Right lobe of liver (tissue), 6 donors: ENCODE measurements at regions not wholly inside any gene's neighbourhood (a gene's known extent, or its start where the extent isn't known, plus 50 kb on each side); places are given as distances from the start of the nearest gene placed in this dataset.

Experiments
- ATAC-seq, 4 donors: fragments of 200-7000 bp; cut with Tn5 transposase; one replicate each; pipeline ENCODE4 v1.9.1; 2020; ENCODE audit warnings: mild to moderate bottlenecking in 4 of 4, moderate library complexity in 4 of 4
- DNase-seq, 3 donors: peaks; one replicate each; pipeline ENCODE4 v3.0.0-alpha.2; 2020
- H3K27ac ChIP-seq, 3 donors: fragments of 200-600 bp; one replicate each; pipeline ENCODE4 v1.8.0; 2022
- H3K27me3 ChIP-seq, 2 donors: fragments of 200-600 bp; one replicate each; pipeline ENCODE4 v1.8.0; 2022
- H3K36me3 ChIP-seq, 4 donors: fragments of 200-600 bp; sonication (generic) in 1 of 4; one replicate each; pipeline versions ENCODE4 v1.5.1 to v1.8.0; 2017 to 2022; ENCODE audit warnings: control low read depth in 1 of 4
- H3K4me1 ChIP-seq, 4 donors: fragments of 200-600 bp; sonication (generic) in 1 of 4; one replicate each; pipeline versions ENCODE4 v1.5.1 to v1.8.0; 2017 to 2022; ENCODE audit warnings: control low read depth in 1 of 4
- H3K4me3 ChIP-seq, 3 donors: fragments of 200-600 bp; one replicate each; pipeline ENCODE4 v1.8.0; 2022
- H3K9me3 ChIP-seq, 4 donors: fragments of 200-600 bp; sonication (generic) in 1 of 4; one replicate each; pipeline versions ENCODE4 v1.5.1 to v1.8.0; 2017 to 2022; ENCODE audit warnings: control low read depth in 1 of 4
- POLR2A ChIP-seq: fragments of 450-650 bp; IDR thresholded peaks from one replicate; pipeline ENCODE4 v1.6.1; 2017; ENCODE audit warnings: antibody characterized with exemption, mild to moderate bottlenecking
- WGBS: methylation state at CpG from one replicate; pipeline ENCODE4 v1.1.6; 2018; ENCODE audit warnings: low coverage, low lambda C conversion rate; ENCODE audit not compliant: insufficient coverage; ENCODE audit errors: missing lambda C conversion rate; 5-methylcytosine and 5-hydroxymethylcytosine counted together
- intact Hi-C, 2 donors: fragments of 100-400 bp; cut with DNase I; formaldehyde crosslinking; loops; one replicate each; pipeline versions ENCODE4 v1.11.2 to v1.14.1; 2022
- TF ChIP-seq, protein P1 (sequence below), 4 donors: fragments of 200-600 bp in 3 of 4; fragments of 450-650 bp in 1 of 4; IDR thresholded peaks; one replicate each; pipeline versions ENCODE4 v1.5.1 to v1.8.0; 2016 to 2022; ENCODE audit warnings: antibody characterized with exemption in 4 of 4, mild to moderate bottlenecking in 2 of 4
- donor health status: DM: no; HTN: yes; CAD: no.
- donor health status: DM: no; HTN: no; CAD: no.
- donor health status: DM: no; HTN: no; CAD: no.
- donor health status: DM: no; HTN: yes; CAD: no.
- donor health status: DM: no; HTN: yes; CAD: no.

DNA sequence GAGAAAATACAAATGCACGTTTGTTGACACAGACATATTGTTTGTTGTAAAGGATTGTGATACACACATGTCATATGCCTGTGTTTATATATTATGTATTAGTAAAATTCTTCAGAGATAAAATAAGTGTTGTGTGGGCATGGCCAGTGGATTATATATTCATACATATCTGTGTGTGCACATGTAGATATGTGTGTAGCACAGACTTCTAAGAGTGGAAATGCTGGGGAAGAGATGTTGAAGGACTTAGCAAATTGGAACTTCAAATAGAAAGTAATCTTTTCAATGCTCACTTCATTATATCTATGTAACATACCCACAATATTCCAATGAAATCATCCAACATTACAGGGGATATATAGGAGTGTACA lies 413.2 kb downstream of the LMO7 start:
- no peak for ATAC-seq
- TF ChIP-seq, protein P1, sequence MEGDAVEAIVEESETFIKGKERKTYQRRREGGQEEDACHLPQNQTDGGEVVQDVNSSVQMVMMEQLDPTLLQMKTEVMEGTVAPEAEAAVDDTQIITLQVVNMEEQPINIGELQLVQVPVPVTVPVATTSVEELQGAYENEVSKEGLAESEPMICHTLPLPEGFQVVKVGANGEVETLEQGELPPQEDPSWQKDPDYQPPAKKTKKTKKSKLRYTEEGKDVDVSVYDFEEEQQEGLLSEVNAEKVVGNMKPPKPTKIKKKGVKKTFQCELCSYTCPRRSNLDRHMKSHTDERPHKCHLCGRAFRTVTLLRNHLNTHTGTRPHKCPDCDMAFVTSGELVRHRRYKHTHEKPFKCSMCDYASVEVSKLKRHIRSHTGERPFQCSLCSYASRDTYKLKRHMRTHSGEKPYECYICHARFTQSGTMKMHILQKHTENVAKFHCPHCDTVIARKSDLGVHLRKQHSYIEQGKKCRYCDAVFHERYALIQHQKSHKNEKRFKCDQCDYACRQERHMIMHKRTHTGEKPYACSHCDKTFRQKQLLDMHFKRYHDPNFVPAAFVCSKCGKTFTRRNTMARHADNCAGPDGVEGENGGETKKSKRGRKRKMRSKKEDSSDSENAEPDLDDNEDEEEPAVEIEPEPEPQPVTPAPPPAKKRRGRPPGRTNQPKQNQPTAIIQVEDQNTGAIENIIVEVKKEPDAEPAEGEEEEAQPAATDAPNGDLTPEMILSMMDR (IDR thresholded peaks at IDR 0.05) = no peak
- no peak for TF ChIP-seq POLR2A
- intact Hi-C loops = no loop called here
- Histone ChIP-seq H3K27ac (no peak overlapping the region), H3K4me3 (no peak overlapping the region), H3K9me3 (no peaks in the 10 kb centered on the region), H3K27me3 (no peaks in the 10 kb centered on the region), H3K4me1 (no peaks in the 10 kb centered on the region), H3K36me3 (no peaks in the 10 kb centered on the region)
- WGBS = 6% methylated on average over 1 of the region's 1 CpG
- DNase-seq = no peak

- no peak for TF ChIP-seq POLR2A
- TF ChIP-seq, protein P1 (IDR thresholded peaks at IDR 0.05) = no peak
- Histone ChIP-seq H3K27ac (no peak overlapping the region), H3K4me3 (no peak overlapping the region), H3K36me3 (no peaks in the 10 kb centered on the region), H3K4me1 (no peaks in the 10 kb centered on the region), H3K9me3 (no peaks in the 10 kb centered on the region), H3K27me3 (no peaks in the 10 kb centered on the region)
- no peak for DNase-seq
- no peak for ATAC-seq
- intact Hi-C loops = no loop called here
- 36% methylated on average over 3 of the region's 3 CpGs for WGBS
These were observed 412.7 kb downstream of the LMO7 start for GRCh38 chr13:76048675-76049375.

DNA sequence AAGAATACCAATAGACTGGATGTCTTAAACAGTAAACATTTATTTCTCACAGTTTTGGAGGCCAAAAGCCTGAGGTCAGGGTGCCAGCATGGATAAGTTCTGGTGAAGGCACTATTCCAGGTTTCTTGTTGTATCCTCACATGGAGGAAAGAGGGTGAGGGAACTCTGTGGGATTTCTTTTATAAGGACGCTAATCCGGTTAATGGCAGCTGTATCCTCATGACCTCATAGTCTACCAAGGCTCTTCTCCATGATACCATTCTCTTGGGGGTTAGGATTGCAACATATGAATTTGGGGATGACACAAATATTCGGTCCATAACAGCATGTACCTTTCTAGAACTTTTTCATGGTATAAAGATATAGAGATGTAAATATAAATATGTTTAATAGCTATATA lies 412.0 kb downstream of the LMO7 start:
- Histone ChIP-seq H3K27ac (no peak overlapping the region), H3K4me3 (no peak overlapping the region), H3K36me3 (no peaks in the 10 kb centered on the region), H3K27me3 (no peaks in the 10 kb centered on the region), H3K9me3 (no peaks in the 10 kb centered on the region), H3K4me1 (no peaks in the 10 kb centered on the region)
- DNase-seq (no peak), ATAC-seq (no peak)
- intact Hi-C loops = no loop called here
- no peak for TF ChIP-seq POLR2A
- TF ChIP-seq, protein P1 (IDR thresholded peaks at IDR 0.05) = no peak
- WGBS = 71% methylated on average over 3 of the region's 3 CpGs

GRCh38 chr13:76043874-76044273 lies 407.7 kb downstream of the LMO7 start:
- Histone ChIP-seq H3K4me1 (no peaks in the 10 kb centered on the region), H3K27me3 (no peaks in the 10 kb centered on the region), H3K36me3 (no peaks in the 10 kb centered on the region), H3K4me3 (no peak overlapping the region), H3K9me3 (no peaks in the 10 kb centered on the region), H3K27ac (no peak overlapping the region)
- no peak for TF ChIP-seq POLR2A
- TF ChIP-seq, protein P1 (IDR thresholded peaks at IDR 0.05) = no peak
- 23% methylated on average over 1 of the region's 1 CpG for WGBS
- DNase-seq = no peak
- no peak for ATAC-seq
- intact Hi-C loops = no loop called here
